ENCODE measurements at regions not wholly inside any gene's neighbourhood (a gene's known extent, or its start where the extent isn't known, plus 50 kb on each side); places are given as distances from the start of the nearest gene placed in this dataset.

DNA sequence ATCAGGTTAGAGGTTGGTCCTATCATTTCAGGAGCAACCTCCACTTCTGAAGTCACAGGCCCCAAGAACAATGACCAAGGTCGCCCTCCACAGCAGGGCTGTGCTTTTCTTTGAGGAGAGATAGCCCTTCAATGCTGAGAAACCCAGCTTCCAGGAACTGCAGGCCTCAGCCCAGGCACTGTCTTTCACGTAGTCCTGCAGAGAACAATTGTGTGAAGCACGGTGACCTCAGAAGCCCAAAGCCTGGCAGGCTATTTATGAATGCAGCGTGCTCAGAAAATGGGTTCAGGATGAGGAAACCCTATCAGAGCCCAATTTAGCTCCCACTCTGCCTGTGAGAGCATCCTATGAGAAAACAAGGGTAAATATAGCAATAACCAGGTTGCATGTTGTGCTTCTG lies 388.3 kb downstream of the PLK2 start:
- TF ChIP-seq, protein P1, sequence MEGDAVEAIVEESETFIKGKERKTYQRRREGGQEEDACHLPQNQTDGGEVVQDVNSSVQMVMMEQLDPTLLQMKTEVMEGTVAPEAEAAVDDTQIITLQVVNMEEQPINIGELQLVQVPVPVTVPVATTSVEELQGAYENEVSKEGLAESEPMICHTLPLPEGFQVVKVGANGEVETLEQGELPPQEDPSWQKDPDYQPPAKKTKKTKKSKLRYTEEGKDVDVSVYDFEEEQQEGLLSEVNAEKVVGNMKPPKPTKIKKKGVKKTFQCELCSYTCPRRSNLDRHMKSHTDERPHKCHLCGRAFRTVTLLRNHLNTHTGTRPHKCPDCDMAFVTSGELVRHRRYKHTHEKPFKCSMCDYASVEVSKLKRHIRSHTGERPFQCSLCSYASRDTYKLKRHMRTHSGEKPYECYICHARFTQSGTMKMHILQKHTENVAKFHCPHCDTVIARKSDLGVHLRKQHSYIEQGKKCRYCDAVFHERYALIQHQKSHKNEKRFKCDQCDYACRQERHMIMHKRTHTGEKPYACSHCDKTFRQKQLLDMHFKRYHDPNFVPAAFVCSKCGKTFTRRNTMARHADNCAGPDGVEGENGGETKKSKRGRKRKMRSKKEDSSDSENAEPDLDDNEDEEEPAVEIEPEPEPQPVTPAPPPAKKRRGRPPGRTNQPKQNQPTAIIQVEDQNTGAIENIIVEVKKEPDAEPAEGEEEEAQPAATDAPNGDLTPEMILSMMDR (conservative IDR thresholded peaks at IDR 0.05 in 1 of 2, IDR thresholded peaks at IDR 0.05 in 1 of 2; ENCODE audit: extremely low read depth in 1 of 2, insufficient read depth in 1 of 2, low read depth in 1 of 2, low read length in 2 of 2), result no peak
- TF ChIP-seq EZH2 (IDR thresholded peaks at IDR 0.05; ENCODE audit: borderline replicate concordance, low read length), result no peak
